ENCODE measurements at regions not wholly inside any gene's neighbourhood (a gene's known extent, or its start where the extent isn't known, plus 50 kb on each side); places are given as distances from the start of the nearest gene placed in this dataset.

DNA sequence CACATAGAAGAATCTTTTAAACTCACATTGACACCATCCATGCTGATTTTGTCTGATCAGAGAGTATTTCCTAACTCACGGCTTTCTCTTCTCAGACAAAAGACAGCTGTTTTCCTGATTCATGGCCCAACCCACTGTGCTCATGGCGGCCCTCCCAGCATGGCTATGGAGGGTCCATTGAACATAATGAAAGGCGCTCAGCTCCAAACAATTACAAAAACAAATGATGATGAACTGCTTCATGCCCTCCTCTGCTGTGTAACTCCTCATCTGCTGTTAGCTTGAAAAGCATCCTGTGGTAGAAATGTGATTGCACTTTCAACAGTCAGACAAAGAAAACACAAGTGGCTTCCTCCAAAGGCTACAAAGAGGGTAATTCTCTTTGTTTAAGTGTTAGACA, 673.8 kb downstream of the PRELID2 start:
- TF ChIP-seq, protein P1, sequence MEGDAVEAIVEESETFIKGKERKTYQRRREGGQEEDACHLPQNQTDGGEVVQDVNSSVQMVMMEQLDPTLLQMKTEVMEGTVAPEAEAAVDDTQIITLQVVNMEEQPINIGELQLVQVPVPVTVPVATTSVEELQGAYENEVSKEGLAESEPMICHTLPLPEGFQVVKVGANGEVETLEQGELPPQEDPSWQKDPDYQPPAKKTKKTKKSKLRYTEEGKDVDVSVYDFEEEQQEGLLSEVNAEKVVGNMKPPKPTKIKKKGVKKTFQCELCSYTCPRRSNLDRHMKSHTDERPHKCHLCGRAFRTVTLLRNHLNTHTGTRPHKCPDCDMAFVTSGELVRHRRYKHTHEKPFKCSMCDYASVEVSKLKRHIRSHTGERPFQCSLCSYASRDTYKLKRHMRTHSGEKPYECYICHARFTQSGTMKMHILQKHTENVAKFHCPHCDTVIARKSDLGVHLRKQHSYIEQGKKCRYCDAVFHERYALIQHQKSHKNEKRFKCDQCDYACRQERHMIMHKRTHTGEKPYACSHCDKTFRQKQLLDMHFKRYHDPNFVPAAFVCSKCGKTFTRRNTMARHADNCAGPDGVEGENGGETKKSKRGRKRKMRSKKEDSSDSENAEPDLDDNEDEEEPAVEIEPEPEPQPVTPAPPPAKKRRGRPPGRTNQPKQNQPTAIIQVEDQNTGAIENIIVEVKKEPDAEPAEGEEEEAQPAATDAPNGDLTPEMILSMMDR (IDR thresholded peaks at IDR 0.05; ENCODE audit: control extremely low read depth, extremely low read depth) = no peak
- DNase-seq = peak; percentile 16 to 57 (median 18)
- Histone ChIP-seq H3K9ac (ENCODE audit: insufficient read depth in 1 of 2, low read length in 2 of 2) (no peak overlapping the region), H3K27me3 (ENCODE audit: control insufficient read depth in 3 of 3, insufficient read depth in 3 of 3, low read length in 2 of 3) (no peaks in the 10 kb centered on the region), H3K9me3 (ENCODE audit: control insufficient read depth in 4 of 4, insufficient read depth in 3 of 4, low read length in 3 of 4) (no peaks in the 10 kb centered on the region), H3K4me1 (ENCODE audit: control insufficient read depth in 5 of 5, insufficient read depth in 5 of 5, low read length in 5 of 5) (peaks cover 0 to 31% (median 7%) of the 10 kb centered on the region in 5 donors), H3K27ac (ENCODE audit: low read depth in 1 of 2, low read length in 1 of 2) (no peak overlapping the region), H3K4me3 (no peak overlapping the region), H3K36me3 (ENCODE audit: control insufficient read depth in 4 of 4, insufficient read depth in 4 of 4, low read length in 4 of 4) (no peaks in the 10 kb centered on the region)
- 75 to 82% methylated on average over 3 of the region's 3 CpGs for WGBS, 2 donors
- ATAC-seq (ENCODE audit: insufficient read depth, low FRiP score) = no peak

DNA sequence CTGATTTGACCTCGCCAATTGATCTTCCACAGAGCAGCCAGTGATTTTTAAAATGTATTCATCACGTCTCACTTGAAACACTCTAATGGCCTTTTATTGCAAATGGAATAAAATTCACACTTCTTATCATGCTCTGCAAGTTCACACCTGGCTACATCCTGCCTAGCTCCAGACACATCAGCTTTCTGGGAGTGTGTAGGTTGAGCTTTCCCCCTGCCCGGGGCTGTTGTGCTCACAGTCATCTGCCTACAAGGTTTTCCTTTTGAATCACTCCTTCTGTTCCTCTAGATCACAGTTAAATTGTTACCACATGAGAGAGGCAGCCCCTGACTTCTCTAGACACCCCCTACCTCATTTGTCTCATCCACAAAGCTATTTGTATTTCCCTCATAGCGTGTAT, 674.5 kb downstream of the PRELID2 start:
- ATAC-seq (ENCODE audit: insufficient read depth, low FRiP score) (no peak), DNase-seq (no peak)
- Histone ChIP-seq H3K9ac (ENCODE audit: insufficient read depth in 1 of 2, low read length in 2 of 2) (no peak overlapping the region), H3K4me3 (no peak overlapping the region), H3K36me3 (ENCODE audit: control insufficient read depth in 4 of 4, insufficient read depth in 4 of 4, low read length in 4 of 4) (no peaks in the 10 kb centered on the region), H3K4me1 (ENCODE audit: control insufficient read depth in 5 of 5, insufficient read depth in 5 of 5, low read length in 5 of 5) (peaks cover 0 to 31% (median 7%) of the 10 kb centered on the region in 5 donors), H3K27ac (ENCODE audit: low read depth in 1 of 2, low read length in 1 of 2) (no peak overlapping the region), H3K9me3 (ENCODE audit: control insufficient read depth in 4 of 4, insufficient read depth in 3 of 4, low read length in 3 of 4) (no peaks in the 10 kb centered on the region), H3K27me3 (ENCODE audit: control insufficient read depth in 3 of 3, insufficient read depth in 3 of 3, low read length in 2 of 3) (no peaks in the 10 kb centered on the region)
- TF ChIP-seq, protein P1 (IDR thresholded peaks at IDR 0.05; ENCODE audit: control extremely low read depth, extremely low read depth) = no peak
- WGBS, 2 donors = 67 to 73% methylated on average over 4 of the region's 4 CpGs

DNA sequence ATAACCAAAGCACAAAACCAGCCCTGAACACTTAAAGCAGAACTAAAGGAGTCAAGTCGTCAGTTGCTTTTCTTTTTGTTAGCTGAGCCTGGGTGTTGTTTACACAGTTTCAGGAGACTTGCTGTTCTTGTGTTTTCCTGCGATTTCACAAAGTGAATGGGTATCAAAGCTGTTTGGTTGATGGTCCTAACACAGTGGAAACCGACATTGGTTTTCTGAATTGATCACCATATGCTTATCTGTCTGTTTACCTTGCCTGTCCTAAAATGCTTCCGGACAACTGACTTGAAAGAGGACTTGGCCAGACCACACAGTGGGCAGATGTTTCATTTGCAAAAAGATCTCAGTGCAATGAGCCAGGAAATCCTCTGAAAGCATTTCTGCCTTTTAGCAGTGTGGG, 676.4 kb downstream of the PRELID2 start:
- Histone ChIP-seq H3K27me3 (ENCODE audit: control insufficient read depth in 3 of 3, insufficient read depth in 3 of 3, low read length in 2 of 3) (no peaks in the 10 kb centered on the region), H3K36me3 (ENCODE audit: control insufficient read depth in 4 of 4, insufficient read depth in 4 of 4, low read length in 4 of 4) (no peaks in the 10 kb centered on the region), H3K9me3 (ENCODE audit: control insufficient read depth in 4 of 4, insufficient read depth in 3 of 4, low read length in 3 of 4) (no peaks in the 10 kb centered on the region), H3K27ac (ENCODE audit: low read depth in 1 of 2, low read length in 1 of 2) (no peak overlapping the region), H3K4me3 (no peak overlapping the region), H3K9ac (ENCODE audit: insufficient read depth in 1 of 2, low read length in 2 of 2) (no peak overlapping the region), H3K4me1 (ENCODE audit: control insufficient read depth in 5 of 5, insufficient read depth in 5 of 5, low read length in 5 of 5) (peaks cover 0 to 31% (median 7%) of the 10 kb centered on the region in 5 donors)
- DNase-seq (peak; percentile 34 to 84 (median 69)), ATAC-seq (ENCODE audit: insufficient read depth, low FRiP score) (no peak)
- TF ChIP-seq, protein P1 (IDR thresholded peaks at IDR 0.05; ENCODE audit: control extremely low read depth, extremely low read depth) = no peak
- WGBS, 2 donors = 29 to 34% methylated on average over 4 of the region's 4 CpGs

DNA sequence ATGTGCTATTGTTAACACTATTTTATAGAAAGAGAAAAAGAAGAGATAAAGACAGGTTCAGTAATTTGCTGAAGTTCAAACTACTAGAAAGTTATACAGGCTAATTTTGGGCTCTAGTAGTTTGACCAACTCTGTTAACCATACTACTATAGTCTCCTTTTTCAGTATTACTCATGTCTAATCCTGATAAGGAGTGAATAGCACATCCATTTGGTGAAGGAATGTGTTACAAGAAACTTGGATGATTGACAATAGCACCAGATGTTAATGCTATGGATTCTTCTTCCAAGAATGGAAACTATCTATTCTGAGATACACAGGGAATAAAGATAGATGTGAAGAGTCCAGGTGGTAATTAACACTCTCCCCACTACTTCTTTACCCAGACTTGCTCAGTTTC, 677.3 kb downstream of the PRELID2 start:
- Histone ChIP-seq H3K36me3 (ENCODE audit: control insufficient read depth in 4 of 4, insufficient read depth in 4 of 4, low read length in 4 of 4) (no peaks in the 10 kb centered on the region), H3K4me1 (ENCODE audit: control insufficient read depth in 5 of 5, insufficient read depth in 5 of 5, low read length in 5 of 5) (peaks cover 0 to 31% (median 7%) of the 10 kb centered on the region in 5 donors), H3K27me3 (ENCODE audit: control insufficient read depth in 3 of 3, insufficient read depth in 3 of 3, low read length in 2 of 3) (no peaks in the 10 kb centered on the region), H3K9ac (ENCODE audit: insufficient read depth in 1 of 2, low read length in 2 of 2) (no peak overlapping the region), H3K4me3 (no peak overlapping the region), H3K9me3 (ENCODE audit: control insufficient read depth in 4 of 4, insufficient read depth in 3 of 4, low read length in 3 of 4) (no peaks in the 10 kb centered on the region), H3K27ac (ENCODE audit: low read depth in 1 of 2, low read length in 1 of 2) (no peak overlapping the region)
- TF ChIP-seq, protein P1 (IDR thresholded peaks at IDR 0.05; ENCODE audit: control extremely low read depth, extremely low read depth) = no peak
- ATAC-seq (ENCODE audit: insufficient read depth, low FRiP score) (no peak), DNase-seq (peak in 2 of 3 donors; percentile 9 to 26)

Data from lung (tissue), 11 donors.